DND-41 (cell line): ENCODE measurements at regions not wholly inside any gene's neighbourhood (a gene's known extent, or its start where the extent isn't known, plus 50 kb on each side); places are given as distances from the start of the nearest gene placed in this dataset.

Experiments
- ATAC-seq: fragments of 200-7000 bp; cut with Tn5 transposase; 3 replicates; pipeline ENCODE4 v1.9.1; 2021; ENCODE audit warnings: low read depth; ENCODE audit not compliant: insufficient read depth
- DNase-seq: peaks from one replicate; pipeline ENCODE4 v3.0.0-alpha.2; 2020
- H2AFZ ChIP-seq: 2 replicates; pipeline ENCODE4 v1.6.0; 2012; ENCODE audit warnings: low read depth, low read length
- H3K27ac ChIP-seq: 2 replicates; pipeline ENCODE4 v1.5.1; 2012; ENCODE audit warnings: low read length, inconsistent platforms
- H3K27me3 ChIP-seq: fragments of 200-600 bp; sonication (generic); 2 replicates; pipeline ENCODE4 v1.6.0; 2012; ENCODE audit warnings: low read length, mild to moderate bottlenecking, inconsistent platforms; ENCODE audit not compliant: insufficient read depth, poor library complexity
- H3K36me3 ChIP-seq: 2 replicates; pipeline ENCODE4 v1.5.1; 2012; ENCODE audit warnings: low read length, inconsistent platforms; ENCODE audit not compliant: insufficient read depth
- H3K4me1 ChIP-seq: 2 replicates; pipeline ENCODE4 v1.5.1; 2012; ENCODE audit warnings: mild to moderate bottlenecking, low read length; ENCODE audit not compliant: insufficient read depth
- H3K4me2 ChIP-seq: 2 replicates; pipeline ENCODE4 v1.6.0; 2012; ENCODE audit warnings: mild to moderate bottlenecking, moderate library complexity, low read length, inconsistent platforms; ENCODE audit not compliant: insufficient read depth
- H3K4me3 ChIP-seq, 2 experiments: fragments of 200-600 bp in 1 of 2; shearing (Covaris generic) in 1 of 2; 2 replicates each; pipeline ENCODE4 v1.5.1; 2012 to 2016; ENCODE audit warnings: inconsistent platforms in 2 of 2, low read length in 2 of 2, mild to moderate bottlenecking in 2 of 2, low read depth in 1 of 2, moderate library complexity in 1 of 2
- H3K79me2 ChIP-seq: 2 replicates; pipeline ENCODE4 v1.6.0; 2012; ENCODE audit warnings: low read length, inconsistent platforms; ENCODE audit not compliant: insufficient read depth
- H3K9ac ChIP-seq: 2 replicates; pipeline ENCODE4 v1.6.0; 2012; ENCODE audit warnings: low read depth, mild to moderate bottlenecking, inconsistent platforms, low read length, moderate library complexity
- H3K9me3 ChIP-seq: 2 replicates; pipeline ENCODE4 v1.5.1; 2012; ENCODE audit warnings: low read length, moderate library complexity, mild to moderate bottlenecking, inconsistent platforms; ENCODE audit not compliant: insufficient read depth, severe bottlenecking
- H4K20me1 ChIP-seq: 2 replicates; pipeline ENCODE4 v1.6.0; 2012; ENCODE audit warnings: low read length; ENCODE audit not compliant: insufficient read depth
- CTCF ChIP-seq: IDR thresholded peaks from 2 replicates; pipeline ENCODE4 v1.5.1; 2012; ENCODE audit warnings: borderline replicate concordance, low read length, moderate library complexity, mild to moderate bottlenecking; ENCODE audit not compliant: poor library complexity, severe bottlenecking; ENCODE audit errors: extremely low read depth
- EZH2 ChIP-seq: IDR thresholded peaks from 3 replicates; pipeline ENCODE4 v1.6.1; 2012; ENCODE audit warnings: borderline replicate concordance, low read depth, mild to moderate bottlenecking, moderate library complexity, low read length, inconsistent platforms; ENCODE audit not compliant: severe bottlenecking

DNA sequence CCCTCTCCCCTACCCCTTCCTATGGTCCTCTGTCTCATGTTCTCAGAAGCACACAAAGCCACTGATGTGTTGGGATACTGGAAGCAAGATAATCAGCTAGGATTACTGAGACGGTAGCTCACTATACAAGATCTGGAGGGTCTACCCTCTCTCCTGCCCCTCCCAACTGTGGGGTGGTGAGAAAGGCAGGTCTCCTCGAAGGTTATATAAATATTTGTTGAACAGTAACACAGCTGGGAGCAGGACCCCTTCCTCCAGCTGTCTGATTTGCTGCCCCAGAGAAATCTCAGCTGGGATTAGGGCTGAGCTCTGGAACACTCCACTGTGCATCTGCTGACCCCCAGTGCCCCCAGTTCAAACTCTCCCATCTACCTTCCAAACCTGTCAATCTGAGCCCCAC lies 94.2 kb upstream of the IPO9 start:
- TF ChIP-seq EZH2 (no peak), CTCF (no peak)
- no peaks in the 10 kb centered on the region for H3K4me1 ChIP-seq
- no peaks in the 10 kb centered on the region for H3K9me3 ChIP-seq
- DNase-seq, result no peak
- H3K4me2 ChIP-seq, result no peak overlapping the region
- H3K9ac ChIP-seq, result no peak overlapping the region
- ATAC-seq, result no peak
- no peak overlapping the region for H3K4me3 ChIP-seq
- H3K79me2 ChIP-seq, result no peaks in the 10 kb centered on the region
- no peak overlapping the region for H2AFZ ChIP-seq
- H3K27ac ChIP-seq, result no peak overlapping the region
- H3K27me3 ChIP-seq, result peaks cover 29% of the 10 kb centered on the region
- no peaks in the 10 kb centered on the region for H3K36me3 ChIP-seq
- H4K20me1 ChIP-seq, result peaks cover 8% of the 10 kb centered on the region

GRCh38 chr1:201736707-201737320 lies 92.1 kb upstream of the IPO9 start:
- no peaks in the 10 kb centered on the region for H3K9me3 ChIP-seq
- H3K27me3 ChIP-seq, result peaks cover 49% of the 10 kb centered on the region
- no peak overlapping the region for H3K9ac ChIP-seq
- no peaks in the 10 kb centered on the region for H3K79me2 ChIP-seq
- DNase-seq (no peak), ATAC-seq (no peak)
- H3K4me3 ChIP-seq, result no peak overlapping the region
- no peak overlapping the region for H3K27ac ChIP-seq
- H2AFZ ChIP-seq, result no peak overlapping the region
- TF ChIP-seq EZH2 (no peak), CTCF (no peak)
- no peaks in the 10 kb centered on the region for H3K4me1 ChIP-seq
- H4K20me1 ChIP-seq, result peaks cover 8% of the 10 kb centered on the region
- no peak overlapping the region for H3K4me2 ChIP-seq
- H3K36me3 ChIP-seq, result no peaks in the 10 kb centered on the region

DNA sequence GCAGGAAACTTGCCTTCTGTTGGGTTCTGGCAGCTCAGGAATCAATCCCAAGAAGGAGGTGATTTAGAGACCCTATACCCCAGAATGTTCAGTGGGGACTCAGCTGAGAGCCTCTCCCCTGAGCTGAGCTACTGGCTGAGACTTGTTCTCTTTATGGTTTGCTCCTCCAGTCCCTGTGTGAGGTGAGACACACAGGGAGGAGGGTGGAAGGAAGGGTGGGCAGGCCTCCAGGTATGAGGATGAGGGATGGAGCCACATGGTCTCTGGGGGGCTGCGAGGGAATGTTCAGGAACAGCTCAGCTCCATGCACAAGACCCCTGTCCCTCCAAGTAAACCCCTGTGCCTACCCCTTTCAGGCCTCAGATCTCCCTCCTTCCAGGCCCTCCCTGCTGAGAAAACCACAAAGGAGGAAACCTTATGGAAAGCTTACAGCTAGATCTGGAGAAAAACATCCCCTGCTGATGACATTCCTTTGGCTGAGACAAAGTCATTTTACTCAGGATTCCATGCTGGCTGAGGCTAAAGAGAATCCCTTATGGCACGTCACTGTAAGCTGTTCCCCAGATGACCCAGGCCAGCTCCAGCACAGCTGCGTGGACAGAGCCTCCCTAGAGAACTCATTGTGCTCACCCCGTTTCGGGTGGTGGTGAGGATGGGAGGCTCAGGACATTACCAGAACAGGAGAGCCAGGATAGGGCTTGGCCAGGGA lies 91.5 kb upstream of the IPO9 start:
- Histone ChIP-seq H3K4me1 (no peaks in the 10 kb centered on the region), H2AFZ (no peak overlapping the region), H4K20me1 (peaks cover 8% of the 10 kb centered on the region), H3K79me2 (no peaks in the 10 kb centered on the region), H3K27ac (no peak overlapping the region), H3K4me2 (no peak overlapping the region), H3K9ac (no peak overlapping the region), H3K27me3 (peaks cover 56% of the 10 kb centered on the region), H3K4me3 (no peak overlapping the region), H3K9me3 (no peaks in the 10 kb centered on the region), H3K36me3 (no peaks in the 10 kb centered on the region)
- no peak for DNase-seq
- TF ChIP-seq CTCF (no peak), EZH2 (no peak)
- ATAC-seq, result no peak
